Heart left ventricle (tissue), 16 donors: ENCODE measurements at regions not wholly inside any gene's neighbourhood (a gene's known extent, or its start where the extent isn't known, plus 50 kb on each side); places are given as distances from the start of the nearest gene placed in this dataset.

Source experiments
- ATAC-seq, 4 donors: fragments of 200-7000 bp; cut with Tn5 transposase; one replicate each; pipeline ENCODE4 v1.9.1; 2020 to 2022; ENCODE audit warnings: moderate library complexity in 4 of 4, mild to moderate bottlenecking in 3 of 4, moderate number of reproducible peaks in 1 of 4
- DNase-seq, 5 donors: peaks; one replicate each; pipeline ENCODE4 v3.0.0-alpha.2; 2020
- H3K27ac ChIP-seq, 12 donors: fragments of 200-600 bp; sonication (generic) in 4 of 12; one replicate each; pipeline versions ENCODE4 v1.5.0 to v1.8.0; 2016 to 2022; ENCODE audit warnings: mild to moderate bottlenecking in 2 of 12
- H3K27me3 ChIP-seq, 9 donors: fragments of 200-600 bp; sonication (generic) in 2 of 9; one replicate each; pipeline versions ENCODE4 v1.5.1 to v1.8.0; 2016 to 2022; ENCODE audit warnings: mild to moderate bottlenecking in 3 of 9
- H3K36me3 ChIP-seq, 9 donors: fragments of 200-600 bp; sonication (generic) in 2 of 9; one replicate each; pipeline versions ENCODE4 v1.5.0 to v1.8.0; 2018 to 2022; ENCODE audit warnings: mild to moderate bottlenecking in 2 of 9
- H3K4me1 ChIP-seq, 12 donors: fragments of 200-600 bp; sonication (generic) in 4 of 12; one replicate each; pipeline versions ENCODE4 v1.5.0 to v1.8.0; 2016 to 2022; ENCODE audit warnings: mild to moderate bottlenecking in 3 of 12
- H3K4me3 ChIP-seq, 12 donors: fragments of 200-600 bp; sonication (generic) in 4 of 12; one replicate each; pipeline versions ENCODE4 v1.5.0 to v1.8.0; 2017 to 2022; ENCODE audit warnings: mild to moderate bottlenecking in 9 of 12, moderate library complexity in 4 of 12
- H3K9me3 ChIP-seq, 12 donors: fragments of 200-600 bp; sonication (generic) in 4 of 12; one replicate each; pipeline versions ENCODE4 v1.5.0 to v1.8.0; 2016 to 2022; ENCODE audit warnings: mild to moderate bottlenecking in 1 of 12
- POLR2A ChIP-seq, 2 donors: fragments of 450-650 bp; IDR thresholded peaks; one replicate each; pipeline ENCODE4 v1.6.1; 2017; ENCODE audit warnings: antibody characterized with exemption in 2 of 2, mild to moderate bottlenecking in 2 of 2, moderate library complexity in 2 of 2
- WGBS, 4 donors: extraction: QIAGEN DNeasy Blood & Tissue Kit in 2 of 4; methylation state at CpG; one replicate each; pipeline versions ENCODE4 v1.1.5 to v1.1.7; 2013 to 2018; 5-methylcytosine and 5-hydroxymethylcytosine counted together
- intact Hi-C, 10 donors: fragments of 100-400 bp; cut with DNase I; formaldehyde crosslinking; loops; one replicate each; pipeline versions ENCODE4 v1.11.1 to v1.14.2; 2022
- TF ChIP-seq, protein P1 (sequence below), 12 donors: fragments of 200-600 bp; sonication (generic) in 4 of 12; IDR thresholded peaks; one replicate each; pipeline versions ENCODE4 v1.5.0 to v1.8.0; 2018 to 2022; ENCODE audit warnings: antibody characterized with exemption in 12 of 12, mild to moderate bottlenecking in 5 of 12
- donor health status: ischemic (EF 13 %, LVEDD 7.1; RV severe dilation, severe dysfunction).
- donor health status: healthy with polysubstance abuse.
- donor health status: DM: no; HTN: yes; CAD: no.
- donor health status: DM: no; HTN: no; CAD: no.
- donor health status: ischemic (EF 25% LVEDD 6.9; RV normal size, moderate dysfunction).
- donor health status: ischemic (EF 25% LVEDD 5.7; RV mildly dilated, moderate dysfunction).
- donor health status: healthy.
- donor health status: DM: yes; HTN: yes; CAD: no.
- donor health status: ischemic (EF 35%, LVEDD 5.7; RV mildly dilated, moderate dysfunction).
- donor health status: nonischemic (EF 11% LVEDD 7.7; RV severe dilation, severe dysfunction).
- donor health status: DM: yes; HTN: yes; CAD: no.
- donor health status: PGD.
- donor health status: ischemic (EF 29% LVEDD 5.4; RV normal size, mild dysfunction).
- donor health status: nonischemic (EF 23%, LVEDD 6.1; RV moderate dilation, normal function).

DNA sequence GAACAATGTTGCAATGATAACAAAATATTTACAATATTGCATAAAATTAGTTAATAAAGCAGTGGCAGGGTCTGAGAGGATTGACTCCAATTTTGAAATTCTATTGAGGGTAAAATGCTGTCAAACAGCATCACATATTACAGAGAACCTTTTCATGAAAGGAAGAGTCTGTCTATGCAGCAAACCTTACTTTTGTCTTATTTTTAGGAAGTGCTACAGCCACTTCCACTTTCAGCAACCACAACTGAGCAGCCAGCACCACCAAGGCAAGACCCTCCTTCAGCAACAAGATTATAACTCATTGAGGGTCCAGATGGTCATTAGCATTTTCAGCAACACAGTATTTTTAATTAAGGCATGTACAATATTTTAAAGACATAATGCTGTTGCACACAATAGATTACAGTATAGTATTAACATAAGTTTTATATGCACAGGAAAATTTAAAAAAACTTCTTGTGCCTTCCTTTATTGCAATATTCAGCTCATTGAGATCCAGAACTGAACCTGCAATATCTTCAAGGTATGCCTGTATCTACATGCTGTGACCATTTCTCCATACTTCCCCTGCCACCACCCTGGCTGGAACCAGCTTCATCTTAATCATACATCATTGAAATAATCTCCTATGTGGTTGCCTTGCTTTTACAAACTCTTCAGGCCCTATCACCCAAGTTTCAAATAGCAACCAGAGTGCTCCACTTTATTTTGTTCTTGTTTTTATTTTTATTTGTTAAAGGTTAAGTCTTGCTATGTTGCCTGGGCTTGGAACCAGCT, 711.2 kb downstream of the KCNA4 start:
- intact Hi-C loops = loop anchor here in 1 of 10 donors (10.0 kb wide), 1 partner anchor 61 kb away; no protein-coding TSS in a partner anchor
- Histone ChIP-seq H3K4me3 (no peak overlapping the region), H3K9me3 (peaks cover 0 to 4% (median 0%) of the 10 kb centered on the region in 12 donors), H3K27me3 (no peaks in the 10 kb centered on the region), H3K36me3 (no peaks in the 10 kb centered on the region), H3K27ac (no peak overlapping the region), H3K4me1 (no peaks in the 10 kb centered on the region)
- ATAC-seq (no peak), DNase-seq (no peak)
- TF ChIP-seq, protein P1, sequence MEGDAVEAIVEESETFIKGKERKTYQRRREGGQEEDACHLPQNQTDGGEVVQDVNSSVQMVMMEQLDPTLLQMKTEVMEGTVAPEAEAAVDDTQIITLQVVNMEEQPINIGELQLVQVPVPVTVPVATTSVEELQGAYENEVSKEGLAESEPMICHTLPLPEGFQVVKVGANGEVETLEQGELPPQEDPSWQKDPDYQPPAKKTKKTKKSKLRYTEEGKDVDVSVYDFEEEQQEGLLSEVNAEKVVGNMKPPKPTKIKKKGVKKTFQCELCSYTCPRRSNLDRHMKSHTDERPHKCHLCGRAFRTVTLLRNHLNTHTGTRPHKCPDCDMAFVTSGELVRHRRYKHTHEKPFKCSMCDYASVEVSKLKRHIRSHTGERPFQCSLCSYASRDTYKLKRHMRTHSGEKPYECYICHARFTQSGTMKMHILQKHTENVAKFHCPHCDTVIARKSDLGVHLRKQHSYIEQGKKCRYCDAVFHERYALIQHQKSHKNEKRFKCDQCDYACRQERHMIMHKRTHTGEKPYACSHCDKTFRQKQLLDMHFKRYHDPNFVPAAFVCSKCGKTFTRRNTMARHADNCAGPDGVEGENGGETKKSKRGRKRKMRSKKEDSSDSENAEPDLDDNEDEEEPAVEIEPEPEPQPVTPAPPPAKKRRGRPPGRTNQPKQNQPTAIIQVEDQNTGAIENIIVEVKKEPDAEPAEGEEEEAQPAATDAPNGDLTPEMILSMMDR (IDR thresholded peaks at IDR 0.05) = no peak
- no peak for TF ChIP-seq POLR2A (IDR thresholded peaks at IDR 0.05)

DNA sequence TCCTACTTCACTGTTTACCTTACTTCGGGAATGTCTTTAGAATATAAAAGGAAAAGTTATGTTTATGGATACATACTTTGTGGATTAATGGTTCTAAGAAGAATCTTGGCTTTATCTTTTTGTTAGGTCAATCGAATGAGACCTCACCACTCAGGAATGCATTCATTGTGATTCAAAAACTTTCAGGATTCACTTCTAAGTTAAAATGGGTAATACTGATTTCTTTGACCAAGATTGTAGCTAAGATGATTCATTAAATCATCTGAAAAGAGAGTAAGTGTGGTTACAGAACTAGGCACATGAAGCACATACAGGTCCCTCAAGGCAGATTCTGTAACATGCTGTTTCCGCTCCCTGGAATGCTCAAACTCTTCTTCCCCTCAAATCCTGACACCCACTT, 716.4 kb downstream of the KCNA4 start:
- no peaks in the 10 kb centered on the region for H3K4me1 ChIP-seq
- intact Hi-C loops = loop anchor here in 1 of 10 donors (10.0 kb wide), 1 partner anchor 56 kb away; no protein-coding TSS in a partner anchor
- peaks cover 0 to 4% (median 0%) of the 10 kb centered on the region in 12 donors for H3K9me3 ChIP-seq
- ATAC-seq (no peak), DNase-seq (no peak)
- H3K27ac ChIP-seq = no peak overlapping the region
- WGBS, 4 donors = 61 to 76% (median 72%) methylated on average over 3 of the region's 3 CpGs
- H3K36me3 ChIP-seq = no peaks in the 10 kb centered on the region
- no peaks in the 10 kb centered on the region for H3K27me3 ChIP-seq
- TF ChIP-seq, protein P1 (IDR thresholded peaks at IDR 0.05) = no peak
- TF ChIP-seq POLR2A (IDR thresholded peaks at IDR 0.05) = no peak
- H3K4me3 ChIP-seq = no peak overlapping the region

DNA sequence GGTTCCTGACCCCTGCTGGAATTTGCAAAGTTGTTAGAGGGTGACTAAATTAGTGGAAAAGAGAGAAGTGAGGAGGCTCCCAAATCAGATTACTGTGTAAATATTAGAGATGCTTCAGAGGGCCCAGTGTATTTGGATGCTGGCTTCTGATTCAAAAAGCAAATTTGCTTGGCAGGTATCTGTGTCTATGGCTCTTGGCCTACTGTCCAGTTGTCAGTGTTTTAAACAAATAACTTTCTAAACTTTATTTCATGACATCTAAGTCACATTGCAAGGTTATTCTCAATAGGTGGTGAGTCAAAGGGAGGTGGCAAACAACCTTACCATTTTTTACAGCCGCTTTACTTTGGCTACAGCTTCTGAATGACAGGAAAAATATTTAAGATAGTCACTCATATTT, 720.1 kb downstream of the KCNA4 start:
- intact Hi-C loops = no loop called here
- TF ChIP-seq, protein P1 (IDR thresholded peaks at IDR 0.05) = no peak
- TF ChIP-seq POLR2A (IDR thresholded peaks at IDR 0.05) = no peak
- no peak overlapping the region for H3K27ac ChIP-seq
- no peaks in the 10 kb centered on the region for H3K9me3 ChIP-seq
- WGBS, 4 donors = 83 to 98% (median 91%) methylated on average over 1 of the region's 1 CpG
- H3K36me3 ChIP-seq = no peaks in the 10 kb centered on the region
- H3K27me3 ChIP-seq = no peaks in the 10 kb centered on the region
- no peak for DNase-seq
- H3K4me1 ChIP-seq = no peaks in the 10 kb centered on the region
- ATAC-seq = no peak
- H3K4me3 ChIP-seq = no peak overlapping the region

DNA sequence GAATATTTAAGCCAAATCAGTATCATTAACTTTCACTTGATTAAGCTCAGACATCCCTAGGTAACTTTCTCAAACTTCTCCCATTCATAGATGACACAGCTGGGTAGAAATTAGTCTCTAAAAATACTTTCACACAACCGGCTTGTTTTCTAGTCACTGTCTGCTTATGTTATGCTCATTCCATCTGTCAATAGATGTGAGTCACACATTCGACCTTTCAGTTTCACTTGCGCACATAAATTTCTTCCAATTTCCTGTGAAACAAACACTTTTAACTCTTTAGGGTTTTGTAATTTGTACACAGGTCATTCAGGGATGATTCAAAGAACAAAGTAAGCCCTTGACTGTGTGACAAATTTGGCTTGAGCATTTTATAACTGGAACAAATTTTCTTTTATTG, 723.0 kb downstream of the KCNA4 start:
- no peaks in the 10 kb centered on the region for H3K4me1 ChIP-seq
- WGBS, 4 donors = 31 to 50% (median 43%) methylated on average over 3 of the region's 3 CpGs
- TF ChIP-seq, protein P1 (IDR thresholded peaks at IDR 0.05) = no peak
- TF ChIP-seq POLR2A (IDR thresholded peaks at IDR 0.05) = no peak
- intact Hi-C loops = no loop called here
- no peaks in the 10 kb centered on the region for H3K9me3 ChIP-seq
- H3K36me3 ChIP-seq = no peaks in the 10 kb centered on the region
- H3K27me3 ChIP-seq = no peaks in the 10 kb centered on the region
- no peak overlapping the region for H3K4me3 ChIP-seq
- no peak overlapping the region for H3K27ac ChIP-seq
- DNase-seq (no peak), ATAC-seq (no peak)
